ENCODE measurements at regions not wholly inside any gene's neighbourhood (a gene's known extent, or its start where the extent isn't known, plus 50 kb on each side); places are given as distances from the start of the nearest gene placed in this dataset.

DNA sequence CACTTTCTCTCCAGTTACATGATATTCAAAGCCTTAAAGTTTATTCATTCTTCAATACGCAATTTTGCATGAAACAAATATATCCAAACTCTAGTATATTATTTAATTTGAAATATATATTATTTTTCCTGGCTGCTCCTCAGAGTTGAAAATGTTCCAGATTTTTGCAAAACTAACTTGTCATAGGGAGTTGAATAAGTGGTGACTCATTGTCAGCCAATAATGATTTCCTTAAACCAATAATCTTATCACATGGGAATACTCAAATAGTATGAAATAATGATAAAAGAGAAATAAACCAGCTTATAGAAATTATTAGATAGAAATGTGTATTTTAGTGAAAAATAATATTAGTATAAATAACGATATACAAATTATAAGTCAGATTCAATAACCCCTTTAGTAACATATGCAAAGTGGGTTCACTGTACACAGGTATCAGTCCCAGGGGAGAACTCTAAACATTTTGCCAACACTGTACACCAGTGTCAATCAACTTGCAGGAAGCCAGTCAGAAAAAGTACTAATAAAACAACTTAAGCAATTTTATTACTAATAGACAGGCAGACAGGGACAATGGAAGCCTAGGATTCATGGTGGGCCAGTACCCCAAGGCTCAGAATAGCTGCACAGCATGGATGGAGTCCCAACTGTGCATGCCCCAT lies 222.6 kb upstream of the KLHL1 start:
- TF ChIP-seq EZH2 (IDR thresholded peaks at IDR 0.05; ENCODE audit: insufficient read depth, low read length) (no peak), CTCF (IDR thresholded peaks at IDR 0.05; ENCODE audit: insufficient read depth, low read depth, low read length) (no peak)

Measured in astrocyte (in vitro differentiated cells and primary cell).